HepG2 (cell line): ENCODE measurements at regions not wholly inside any gene's neighbourhood (a gene's known extent, or its start where the extent isn't known, plus 50 kb on each side); places are given as distances from the start of the nearest gene placed in this dataset.

Source experiments
- ATAC-seq: fragments of 200-7000 bp; cut with Tn5 transposase; 3 replicates; pipeline ENCODE4 v1.9.1; 2020; ENCODE audit warnings: mild to moderate bottlenecking, moderate library complexity
- BruUV-seq: library from RNA; stranded (reverse); fragments of 400-500 nt; replicated peaks from 2 replicates; lab custom pipeline; 2021; lab: Mats Ljungman, UMichigan
- CTCF ChIA-PET: fragments of 300-600 bp; formaldehyde crosslinking; extraction: SDS; loops from one replicate; lab custom pipeline; 2021; ENCODE audit warnings: low total read pairs, inconsistent platforms, low intra/inter-chr PET ratio; lab: Yijun Ruan, JAX
- POLR2A ChIA-PET: fragments of 350-600 bp; sonication (Branson Sonifier 250); formaldehyde crosslinking; loops from one replicate; lab custom pipeline; 2020; ENCODE audit warnings: antibody characterized with exemption, inconsistent platforms; lab: Yijun Ruan, JAX
- DNase-seq: peaks from one replicate; pipeline ENCODE4 v3.0.0-alpha.2; 2015; ENCODE audit warnings: low spot score
- FAIRE-seq: peaks from 3 replicates; lab custom pipeline; 2011; peaks lifted over from hg19 to GRCh38; lab: Jason Lieb, UNC
- H2AFZ ChIP-seq: one replicate; pipeline ENCODE4 v1.6.1; 2011; ENCODE audit warnings: low read length, inconsistent platforms
- H3K27ac ChIP-seq: fragments of 300-600 bp; 3 replicates; pipeline ENCODE4 v1.8.0; 2011; ENCODE audit warnings: mixed run types, mild to moderate bottlenecking, mixed read lengths, low read length, inconsistent platforms; ENCODE audit not compliant: insufficient read depth; ENCODE audit errors: extremely low read length
- H3K27me3 ChIP-seq, 2 experiments: fragments of 200-600 bp in 1 of 2; 2 replicates in 1 of 2; 3 replicates in 1 of 2; pipeline versions ENCODE4 v1.6.0 to v1.8.0; 2011; ENCODE audit warnings: low read length in 2 of 2, mild to moderate bottlenecking in 2 of 2, moderate library complexity in 2 of 2, inconsistent platforms in 1 of 2; ENCODE audit not compliant: insufficient read depth in 2 of 2, control insufficient read depth in 1 of 2
- H3K36me3 ChIP-seq, 2 experiments: fragments of 200-600 bp in 1 of 2; replicated peaks in 1 of 2; 2 replicates in 1 of 2; 3 replicates in 1 of 2; pipeline versions ENCODE4 v1.5.1 to v1.8.0; 2011; ENCODE audit warnings: low read length in 2 of 2, inconsistent platforms in 1 of 2; ENCODE audit not compliant: insufficient read depth in 2 of 2, control insufficient read depth in 1 of 2
- H3K4me1 ChIP-seq: 2 replicates; pipeline ENCODE4 v1.5.1; 2012; ENCODE audit warnings: low read length, inconsistent platforms; ENCODE audit not compliant: insufficient read depth
- H3K4me2 ChIP-seq: 2 replicates; pipeline ENCODE4 v1.6.0; 2011; ENCODE audit warnings: low read depth, low read length, inconsistent platforms
- H3K4me3 ChIP-seq, 3 experiments: fragments of 200-600 bp in 1 of 3; sonication (generic), shearing (Covaris generic) in 1 of 3; replicated peaks in 1 of 3; 2 replicates each; pipeline ENCODE4 v1.5.1; 2011 to 2016; ENCODE audit warnings: low read length in 3 of 3, inconsistent platforms in 2 of 3, low read depth in 2 of 3, mild to moderate bottlenecking in 2 of 3, control low read depth in 1 of 3, mixed read lengths in 1 of 3; ENCODE audit not compliant: insufficient read depth in 1 of 3
- H3K79me2 ChIP-seq: one replicate; pipeline ENCODE4 v1.6.1; 2011; ENCODE audit warnings: low read length, inconsistent platforms; ENCODE audit not compliant: insufficient read depth
- H3K9ac ChIP-seq: 2 replicates; pipeline ENCODE4 v1.6.0; 2011; ENCODE audit warnings: mild to moderate bottlenecking, low read depth, low read length, inconsistent platforms; ENCODE audit not compliant: insufficient read depth
- H3K9me3 ChIP-seq: 2 replicates; pipeline ENCODE4 v1.5.1; 2012; ENCODE audit warnings: mild to moderate bottlenecking, low read length
- H4K20me1 ChIP-seq: 2 replicates; pipeline ENCODE4 v1.6.0; 2011; ENCODE audit warnings: inconsistent platforms, mild to moderate bottlenecking, low read length, moderate library complexity; ENCODE audit not compliant: insufficient read depth
- JUND ChIP-seq: sonication (generic); formaldehyde crosslinking; IDR thresholded peaks from 2 replicates; pipeline ENCODE4 v1.8.0; 2022; ENCODE audit warnings: mild to moderate bottlenecking, missing genetic modification reagents
- RBM22 ChIP-seq: fragments of 200-400 bp; formaldehyde crosslinking; optimal IDR thresholded peaks from 2 replicates; pipeline ENCODE3; 2017; ENCODE audit warnings: mild to moderate bottlenecking, low read length, moderate library complexity
- REL ChIP-seq: sonication (generic); formaldehyde crosslinking; conservative IDR thresholded peaks from 2 replicates; pipeline ENCODE4 v1.8.0; 2022; ENCODE audit warnings: mild to moderate bottlenecking, missing genetic modification reagents, moderate library complexity
- RXRA ChIP-seq: sonication (generic); formaldehyde crosslinking; IDR thresholded peaks from 2 replicates; pipeline ENCODE4 v1.5.1; 2020; ENCODE audit warnings: missing genetic modification reagents
- XRCC5 ChIP-seq: fragments of 200-400 bp; formaldehyde crosslinking; optimal IDR thresholded peaks from 2 replicates; pipeline ENCODE3; 2017; ENCODE audit warnings: mild to moderate bottlenecking, low read length
- ZBTB21 ChIP-seq: sonication (generic); formaldehyde crosslinking; IDR thresholded peaks from 2 replicates; pipeline ENCODE4 v1.4.0; 2020; ENCODE audit warnings: missing genetic modification reagents
- ZBTB8A ChIP-seq: sonication (generic); formaldehyde crosslinking; IDR thresholded peaks from 2 replicates; pipeline ENCODE4 v1.4.0; 2020; ENCODE audit warnings: mild to moderate bottlenecking, low read depth, missing genetic modification reagents, borderline replicate concordance
- ZNF101 ChIP-seq: sonication (generic); formaldehyde crosslinking; IDR thresholded peaks from 2 replicates; pipeline ENCODE4 v1.4.0; 2020; ENCODE audit warnings: mild to moderate bottlenecking, low read depth, missing genetic modification reagents, borderline replicate concordance
- ZNF207 ChIP-seq: fragments of 450-650 bp; IDR thresholded peaks from 2 replicates; pipeline ENCODE4 v1.6.1; 2016; ENCODE audit warnings: antibody characterized with exemption, borderline replicate concordance
- ZNF253 ChIP-seq: sonication (generic); formaldehyde crosslinking; IDR thresholded peaks from 2 replicates; pipeline ENCODE4 v1.8.0; 2022; ENCODE audit warnings: mild to moderate bottlenecking, missing genetic modification reagents, borderline replicate concordance
- ZNF562 ChIP-seq: sonication (generic); formaldehyde crosslinking; IDR thresholded peaks from 2 replicates; pipeline ENCODE4 v1.8.0; 2022; ENCODE audit warnings: missing genetic modification reagents, borderline replicate concordance
- WGBS: methylation state at CpG from one replicate; pipeline ENCODE4 v1.1.6; 2017; ENCODE audit warnings: low lambda C conversion rate; 5-methylcytosine and 5-hydroxymethylcytosine counted together
- in situ Hi-C: cut with HindIII; loops from 2 replicates; pipeline ENCODE4 v1.10.0; 2017; ENCODE audit warnings: low pct_unique_long_range_greater_than_20kb; ENCODE audit not compliant: extremely low pct_ligation_motif_present
- intact Hi-C: fragments of 100-400 bp; cut with micrococcal nuclease; formaldehyde crosslinking; loops from one replicate; pipeline ENCODE4 v1.10.0; 2022; ENCODE audit not compliant: unreplicated experiment
- TF ChIP-seq, protein P1 (sequence below): sonication (generic); formaldehyde crosslinking; IDR thresholded peaks from 2 replicates; pipeline ENCODE4 v1.5.0; 2020; ENCODE audit warnings: missing genetic modification reagents
- TF ChIP-seq, protein P2 (sequence below): sonication (generic); formaldehyde crosslinking; IDR thresholded peaks from 2 replicates; pipeline ENCODE4 v1.4.0; 2020; ENCODE audit warnings: missing genetic modification reagents, borderline replicate concordance

DNA sequence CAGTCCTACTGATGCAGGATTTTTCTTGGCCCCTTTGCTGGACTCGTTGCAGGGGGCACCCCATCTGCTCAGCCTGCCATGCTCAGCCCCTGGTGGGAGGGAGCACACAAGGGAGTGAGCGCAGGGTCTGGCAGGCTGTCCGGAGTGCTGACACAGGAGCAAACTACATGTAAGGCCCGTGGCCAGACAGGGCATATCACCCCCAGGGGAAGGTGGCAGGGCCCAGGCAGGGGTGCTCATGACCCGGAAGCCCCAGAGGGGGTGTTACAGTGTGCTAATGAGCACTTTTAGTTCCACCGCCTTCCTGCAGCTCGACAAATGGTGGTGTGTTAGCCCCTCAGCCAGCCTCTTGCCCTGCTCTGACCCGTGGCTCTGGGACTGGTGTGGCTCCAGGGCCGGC is 645.6 kb upstream of the TMEM132C start (continued):
- TF ChIP-seq, protein P1, sequence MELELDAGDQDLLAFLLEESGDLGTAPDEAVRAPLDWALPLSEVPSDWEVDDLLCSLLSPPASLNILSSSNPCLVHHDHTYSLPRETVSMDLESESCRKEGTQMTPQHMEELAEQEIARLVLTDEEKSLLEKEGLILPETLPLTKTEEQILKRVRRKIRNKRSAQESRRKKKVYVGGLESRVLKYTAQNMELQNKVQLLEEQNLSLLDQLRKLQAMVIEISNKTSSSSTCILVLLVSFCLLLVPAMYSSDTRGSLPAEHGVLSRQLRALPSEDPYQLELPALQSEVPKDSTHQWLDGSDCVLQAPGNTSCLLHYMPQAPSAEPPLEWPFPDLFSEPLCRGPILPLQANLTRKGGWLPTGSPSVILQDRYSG, result no peak
- no peak for TF ChIP-seq RBM22

DNA sequence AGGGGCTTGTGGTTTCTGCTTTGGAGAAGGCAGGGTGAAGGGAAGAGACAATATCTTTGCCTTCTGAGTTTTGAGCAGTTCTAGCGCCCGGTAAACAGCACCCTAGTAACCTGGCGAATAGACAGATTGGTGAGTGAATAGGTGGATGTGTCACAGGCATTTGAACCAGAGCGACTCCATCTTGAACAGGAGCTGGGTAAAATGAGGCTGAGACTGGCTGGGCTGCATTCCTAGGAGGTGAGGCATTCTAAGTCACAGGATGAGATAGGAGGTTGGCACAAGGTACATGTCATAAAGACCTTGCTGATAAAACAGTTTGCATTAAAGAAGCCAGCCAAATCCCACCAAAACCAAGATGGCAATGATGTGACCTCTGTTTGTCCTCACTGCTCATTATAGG is 643.6 kb upstream of the TMEM132C start:
- Histone ChIP-seq H3K79me2 (no peaks in the 10 kb centered on the region), H3K9ac (no peak overlapping the region), H3K9me3 (no peaks in the 10 kb centered on the region), H3K27ac (no peak overlapping the region), H3K4me1 (no peaks in the 10 kb centered on the region), H2AFZ (no peak overlapping the region), H3K4me3 (no peak overlapping the region), H4K20me1 (no peaks in the 10 kb centered on the region), H3K36me3 (no peaks in the 10 kb centered on the region), H3K27me3 (no peaks in the 10 kb centered on the region), H3K4me2 (no peak overlapping the region)
- DNase-seq (no peak), FAIRE-seq (no peak), ATAC-seq (no peak)
- TF ChIP-seq RXRA (no peak), ZBTB8A (CRISPR knock-in tag) (no peak), ZNF562 (CRISPR knock-in tag) (no peak), XRCC5 (no peak)
- intact Hi-C loops (no loop called here), in situ Hi-C loops (no loop called here)
- CTCF ChIA-PET, result no interaction called here
- no TSS peak for BruUV-seq
- POLR2A ChIA-PET, result no interaction called here
- WGBS, result 5% methylated on average over 4 of the region's 4 CpGs

DNA sequence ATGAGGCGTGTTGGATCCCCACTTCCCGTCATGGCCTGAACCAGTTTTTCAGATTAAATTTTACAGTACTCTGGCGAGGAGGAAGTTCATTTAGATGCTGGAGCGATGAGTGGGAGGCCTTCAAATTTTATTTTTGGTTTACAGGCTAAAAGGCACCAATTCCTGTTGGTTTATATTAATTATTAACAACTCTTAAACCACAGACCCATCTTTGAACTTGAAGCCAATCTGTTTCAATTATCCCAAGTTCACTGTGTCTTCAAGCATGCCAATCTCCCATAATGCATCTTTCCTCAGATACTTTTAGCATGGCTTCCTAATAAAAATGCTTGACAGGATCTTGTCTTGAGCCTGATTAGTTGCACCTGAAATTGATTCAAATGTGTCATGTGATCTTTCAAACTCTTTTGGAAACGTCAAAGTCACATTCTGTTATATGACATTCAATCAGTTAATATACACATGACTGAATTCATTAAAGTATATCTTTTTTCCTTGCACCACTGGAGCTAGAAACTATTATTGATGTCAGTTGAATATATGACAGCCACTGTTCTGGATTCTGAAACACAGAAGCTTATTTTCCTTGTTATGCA is 641.7 kb upstream of the TMEM132C start:
- in situ Hi-C loops (no loop called here), intact Hi-C loops (no loop called here)
- Histone ChIP-seq H3K4me3 (no peak overlapping the region), H3K27ac (no peak overlapping the region), H3K4me2 (no peak overlapping the region), H3K36me3 (no peaks in the 10 kb centered on the region), H3K9ac (no peak overlapping the region), H3K9me3 (no peaks in the 10 kb centered on the region), H3K79me2 (no peaks in the 10 kb centered on the region), H2AFZ (no peak overlapping the region), H3K27me3 (no peaks in the 10 kb centered on the region), H3K4me1 (no peaks in the 10 kb centered on the region), H4K20me1 (no peaks in the 10 kb centered on the region)
- DNase-seq, result no peak
- POLR2A ChIA-PET, result no interaction called here
- BruUV-seq, result no TSS peak
- CTCF ChIA-PET, result no interaction called here
- 8% methylated on average over 5 of the region's 5 CpGs for WGBS
- FAIRE-seq, result no peak
- ATAC-seq, result no peak
- TF ChIP-seq REL (CRISPR knock-in tag) (no peak), ZBTB21 (no peak), ZNF207 (no peak), ZNF253 (CRISPR knock-in tag) (no peak), ZNF101 (no peak), JUND (CRISPR knock-in tag) (no peak)
- TF ChIP-seq, protein P2, sequence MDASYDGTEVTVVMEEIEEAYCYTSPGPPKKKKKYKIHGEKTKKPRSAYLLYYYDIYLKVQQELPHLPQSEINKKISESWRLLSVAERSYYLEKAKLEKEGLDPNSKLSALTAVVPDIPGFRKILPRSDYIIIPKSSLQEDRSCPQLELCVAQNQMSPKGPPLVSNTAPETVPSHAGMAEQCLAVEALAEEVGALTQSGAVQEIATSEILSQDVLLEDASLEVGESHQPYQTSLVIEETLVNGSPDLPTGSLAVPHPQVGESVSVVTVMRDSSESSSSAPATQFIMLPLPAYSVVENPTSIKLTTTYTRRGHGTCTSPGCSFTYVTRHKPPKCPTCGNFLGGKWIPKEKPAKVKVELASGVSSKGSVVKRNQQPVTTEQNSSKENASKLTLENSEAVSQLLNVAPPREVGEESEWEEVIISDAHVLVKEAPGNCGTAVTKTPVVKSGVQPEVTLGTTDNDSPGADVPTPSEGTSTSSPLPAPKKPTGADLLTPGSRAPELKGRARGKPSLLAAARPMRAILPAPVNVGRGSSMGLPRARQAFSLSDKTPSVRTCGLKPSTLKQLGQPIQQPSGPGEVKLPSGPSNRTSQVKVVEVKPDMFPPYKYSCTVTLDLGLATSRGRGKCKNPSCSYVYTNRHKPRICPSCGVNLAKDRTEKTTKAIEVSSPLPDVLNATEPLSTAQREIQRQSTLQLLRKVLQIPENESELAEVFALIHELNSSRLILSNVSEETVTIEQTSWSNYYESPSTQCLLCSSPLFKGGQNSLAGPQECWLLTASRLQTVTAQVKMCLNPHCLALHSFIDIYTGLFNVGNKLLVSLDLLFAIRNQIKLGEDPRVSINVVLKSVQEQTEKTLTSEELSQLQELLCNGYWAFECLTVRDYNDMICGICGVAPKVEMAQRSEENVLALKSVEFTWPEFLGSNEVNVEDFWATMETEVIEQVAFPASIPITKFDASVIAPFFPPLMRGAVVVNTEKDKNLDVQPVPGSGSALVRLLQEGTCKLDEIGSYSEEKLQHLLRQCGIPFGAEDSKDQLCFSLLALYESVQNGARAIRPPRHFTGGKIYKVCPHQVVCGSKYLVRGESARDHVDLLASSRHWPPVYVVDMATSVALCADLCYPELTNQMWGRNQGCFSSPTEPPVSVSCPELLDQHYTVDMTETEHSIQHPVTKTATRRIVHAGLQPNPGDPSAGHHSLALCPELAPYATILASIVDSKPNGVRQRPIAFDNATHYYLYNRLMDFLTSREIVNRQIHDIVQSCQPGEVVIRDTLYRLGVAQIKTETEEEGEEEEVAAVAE (CRISPR knock-in tag), result no peak
